ENCODE measurements at regions not wholly inside any gene's neighbourhood (a gene's known extent, or its start where the extent isn't known, plus 50 kb on each side); places are given as distances from the start of the nearest gene placed in this dataset.

- Histone ChIP-seq H3K27ac (ENCODE audit: insufficient read length, low read depth, low read length) (no peak overlapping the region), H2AFZ (ENCODE audit: low read length) (no peak overlapping the region), H3T11ph (ENCODE audit: low read length) (no peak overlapping the region), H3K79me2 (ENCODE audit: insufficient read depth, low read length) (no peaks in the 10 kb centered on the region), H3K23me2 (ENCODE audit: insufficient read length, low read depth, low read length, poor library complexity, severe bottlenecking) (no peaks in the 10 kb centered on the region), H3K4me2 (ENCODE audit: insufficient read depth, insufficient read length, low read length) (no peak overlapping the region), H2BK15ac (ENCODE audit: low read depth, low read length) (no peak overlapping the region), H4K20me1 (ENCODE audit: control insufficient read depth, insufficient read depth, insufficient read length) (no peaks in the 10 kb centered on the region), H2BK20ac (ENCODE audit: low read depth, low read length, poor library complexity, severe bottlenecking) (no peak overlapping the region), H2BK120ac (ENCODE audit: low read depth, low read length, poor library complexity, severe bottlenecking) (no peak overlapping the region), H3K79me1 (ENCODE audit: insufficient read depth, low read depth, low read length, poor library complexity, severe bottlenecking) (no peaks in the 10 kb centered on the region), H3K18ac (ENCODE audit: insufficient read length, low read depth, low read length) (no peak overlapping the region), H3K27me3 (ENCODE audit: insufficient read depth, low read length) (no peaks in the 10 kb centered on the region), H2AK5ac (ENCODE audit: insufficient read length, low read length) (no peak overlapping the region), H3K4me1 (ENCODE audit: insufficient read depth, low read length) (no peaks in the 10 kb centered on the region), H4K91ac (ENCODE audit: insufficient read length, low read depth, low read length) (no peak overlapping the region), H3K9ac (ENCODE audit: extremely low read depth, insufficient read length, low read length) (no peak overlapping the region), H3K56ac (ENCODE audit: insufficient read length, low read depth, low read length) (no peak overlapping the region), H2BK5ac (ENCODE audit: insufficient read length, low read length) (no peak overlapping the region), H3K9me3 (ENCODE audit: control insufficient read depth, low read depth, low read length) (no peaks in the 10 kb centered on the region), H4K5ac (ENCODE audit: insufficient read length, low read depth, low read length) (no peak overlapping the region), H3K14ac (ENCODE audit: insufficient read depth, low read length) (no peak overlapping the region), H2BK12ac (ENCODE audit: insufficient read length, low read depth, low read length) (no peak overlapping the region), H4K8ac (replicated peaks; ENCODE audit: insufficient read length, low read depth, low read length) (no peak overlapping the region), H3K4ac (ENCODE audit: low read depth, low read length) (no peak overlapping the region), H3K23ac (ENCODE audit: insufficient read length, low read depth, low read length) (no peak overlapping the region)
- H3K4me3 Mint-ChIP-seq, result no peak overlapping the region
- H3K27me3 Mint-ChIP-seq (ENCODE audit: low read depth), result no peaks in the 10 kb centered on the region
- no CpG with 5 or more reads among the region's 3 CpGs for WGBS (ENCODE audit: extremely low coverage, insufficient read length, low lambda C conversion rate)
- no peak for DNase-seq
- peaks cover 0 to 10% of the 10 kb centered on the region in 2 experiments; a peak in 2 of 4 replicates for H3K4me1 Mint-ChIP-seq
- 0 out of 7 replicates have a peak overlapping the region, but pooled peaks of 1 of the 3 experiments have one; percentile 56 for H3K27ac Mint-ChIP-seq
- peaks cover 0 to 2% of the 10 kb centered on the region in 2 experiments; a peak in 1 of 5 replicates for H3K9me3 Mint-ChIP-seq
- TF ChIP-seq CTCF (conservative IDR thresholded peaks at IDR 0.05), result no peak
- peaks cover 0 to 3% (median 0%) of the 10 kb centered on the region in 3 experiments; a peak in 1 of 7 replicates for H3K36me3 Mint-ChIP-seq (ENCODE audit: insufficient read depth in 1 of 3, low read depth in 3 of 3)
Measured at GRCh38 chr12:74043343-74043742, 494.3 kb upstream of the ATXN7L3B start.

All from H9 (cell line).